ENCODE measurements at regions not wholly inside any gene's neighbourhood (a gene's known extent, or its start where the extent isn't known, plus 50 kb on each side); places are given as distances from the start of the nearest gene placed in this dataset.

DNA sequence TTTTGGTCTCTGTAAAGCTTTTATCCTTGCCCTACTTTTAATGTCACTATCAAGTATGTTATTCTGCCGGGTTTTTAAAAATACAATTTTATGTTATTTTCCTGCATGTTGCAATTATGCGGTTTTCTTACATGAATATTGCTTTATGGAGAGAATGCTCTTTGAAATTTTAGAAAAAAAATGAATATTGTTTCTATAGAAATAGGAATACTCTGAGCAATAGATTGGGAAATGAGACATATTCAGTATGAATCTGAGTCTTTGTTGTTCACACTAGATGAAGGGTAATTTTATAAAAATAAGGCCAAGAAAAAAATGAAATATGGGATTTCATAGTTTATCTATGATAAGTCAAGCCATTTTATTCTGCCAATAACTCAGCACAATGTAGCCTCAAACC, 142.2 kb upstream of the DTNA start:
- Histone ChIP-seq H4K20me1 (replicated peaks in 1 of 2; ENCODE audit: control insufficient read depth in 1 of 2, insufficient read depth in 2 of 2, low read length in 2 of 2) (no peaks in the 10 kb centered on the region), H3K4ac (replicated peaks; ENCODE audit: insufficient read length, low read depth, low read length) (no peak overlapping the region), H3K56ac (replicated peaks; ENCODE audit: insufficient read length, low read depth, low read length) (no peak overlapping the region), H3K79me2 (ENCODE audit: control insufficient read depth in 1 of 2, insufficient read depth in 2 of 2, low read length in 2 of 2) (no peaks in the 10 kb centered on the region), H3K4me2 (ENCODE audit: insufficient read depth in 1 of 2, low read depth in 2 of 2, low read length in 2 of 2) (no peak overlapping the region), H2BK5ac (ENCODE audit: low read depth, low read length) (no peak overlapping the region), H3K79me1 (ENCODE audit: low read depth, low read length) (no peaks in the 10 kb centered on the region), H4K8ac (ENCODE audit: extremely low read depth, insufficient read depth, low read length) (no peak overlapping the region), H3K9ac (replicated peaks in 1 of 4; ENCODE audit: extremely low read depth in 1 of 4, low read depth in 3 of 4, low read length in 3 of 4) (no peak overlapping the region), H3K27ac (ENCODE audit: low read depth, low read length) (no peak overlapping the region), H2AK5ac (ENCODE audit: low read depth, low read length) (no peak overlapping the region), H3K9me3 (ENCODE audit: insufficient read depth in 2 of 2, low read depth in 1 of 2, low read length in 1 of 2) (no peaks in the 10 kb centered on the region), H2BK15ac (ENCODE audit: low read length) (no peak overlapping the region), H3K23me2 (ENCODE audit: low read depth, low read length) (no peaks in the 10 kb centered on the region), H3K36me3 (ENCODE audit: control insufficient read depth in 2 of 4, insufficient read depth in 4 of 4, low read length in 3 of 4) (no peaks in the 10 kb centered on the region), H4K5ac (ENCODE audit: insufficient read length, low read depth, low read length) (no peak overlapping the region), H3K4me1 (replicated peaks in 1 of 4; ENCODE audit: control insufficient read depth in 3 of 4, insufficient read depth in 4 of 4, low read length in 3 of 4) (no peaks in the 10 kb centered on the region), H2AFZ (ENCODE audit: low read length) (no peak overlapping the region), H3K4me3 (ENCODE audit: extremely low read depth in 1 of 4, insufficient read depth in 2 of 4, low read depth in 3 of 4, low read length in 4 of 4) (no peak overlapping the region), H3K23ac (ENCODE audit: insufficient read length) (no peak overlapping the region), H2BK20ac (ENCODE audit: low read length) (no peak overlapping the region), H4K91ac (replicated peaks; ENCODE audit: insufficient read length, low read length) (no peak overlapping the region), H3K18ac (ENCODE audit: extremely low read depth, low read length) (no peak overlapping the region), H3K27me3 (replicated peaks in 1 of 4; ENCODE audit: control insufficient read depth in 3 of 4, extremely low read depth in 1 of 4, insufficient read depth in 3 of 4, low read length in 3 of 4) (0 out of 7 replicates have a peak, but pooled peaks cover 0 to 1% (median 0%) of the 10 kb centered on the region in 4 experiments), H2BK120ac (replicated peaks; ENCODE audit: low read depth, low read length) (no peak overlapping the region), H3K14ac (ENCODE audit: insufficient read length) (no peak overlapping the region), H2BK12ac (ENCODE audit: low read depth, low read length) (no peak overlapping the region)
- no peak for FAIRE-seq
- no peak for DNase-seq (ENCODE audit: low read depth in 1 of 2, low spot score in 2 of 2)
- TF ChIP-seq RNF2 (IDR thresholded peaks at IDR 0.05; ENCODE audit: borderline replicate concordance, low read depth, low read length, missing control alignments, poor library complexity, severe bottlenecking) (no peak), CHD2 (IDR thresholded peaks at IDR 0.05; ENCODE audit: low read length) (no peak), KDM4A (IDR thresholded peaks at IDR 0.05; ENCODE audit: low read depth, low read length, severe bottlenecking) (no peak), YY1 (IDR thresholded peaks at IDR 0.05; ENCODE audit: low read depth, low read length) (no peak), CEBPB (IDR thresholded peaks at IDR 0.05; ENCODE audit: low read depth, low read length) (no peak), RBBP5 (IDR thresholded peaks at IDR 0.05; ENCODE audit: borderline replicate concordance, low read depth, low read length) (no peak), SRF (IDR thresholded peaks at IDR 0.05; ENCODE audit: low read depth, low read length) (no peak), ZNF274 (IDR thresholded peaks at IDR 0.05; ENCODE audit: borderline replicate concordance, extremely low read depth, low read length) (no peak), TAF1 (IDR thresholded peaks at IDR 0.05; ENCODE audit: low read depth, low read length) (no peak)
- TF ChIP-seq, protein P1, sequence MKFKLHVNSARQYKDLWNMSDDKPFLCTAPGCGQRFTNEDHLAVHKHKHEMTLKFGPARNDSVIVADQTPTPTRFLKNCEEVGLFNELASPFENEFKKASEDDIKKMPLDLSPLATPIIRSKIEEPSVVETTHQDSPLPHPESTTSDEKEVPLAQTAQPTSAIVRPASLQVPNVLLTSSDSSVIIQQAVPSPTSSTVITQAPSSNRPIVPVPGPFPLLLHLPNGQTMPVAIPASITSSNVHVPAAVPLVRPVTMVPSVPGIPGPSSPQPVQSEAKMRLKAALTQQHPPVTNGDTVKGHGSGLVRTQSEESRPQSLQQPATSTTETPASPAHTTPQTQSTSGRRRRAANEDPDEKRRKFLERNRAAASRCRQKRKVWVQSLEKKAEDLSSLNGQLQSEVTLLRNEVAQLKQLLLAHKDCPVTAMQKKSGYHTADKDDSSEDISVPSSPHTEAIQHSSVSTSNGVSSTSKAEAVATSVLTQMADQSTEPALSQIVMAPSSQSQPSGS (IDR thresholded peaks at IDR 0.05; ENCODE audit: low read length) = no peak
- TF ChIP-seq, protein P2, sequence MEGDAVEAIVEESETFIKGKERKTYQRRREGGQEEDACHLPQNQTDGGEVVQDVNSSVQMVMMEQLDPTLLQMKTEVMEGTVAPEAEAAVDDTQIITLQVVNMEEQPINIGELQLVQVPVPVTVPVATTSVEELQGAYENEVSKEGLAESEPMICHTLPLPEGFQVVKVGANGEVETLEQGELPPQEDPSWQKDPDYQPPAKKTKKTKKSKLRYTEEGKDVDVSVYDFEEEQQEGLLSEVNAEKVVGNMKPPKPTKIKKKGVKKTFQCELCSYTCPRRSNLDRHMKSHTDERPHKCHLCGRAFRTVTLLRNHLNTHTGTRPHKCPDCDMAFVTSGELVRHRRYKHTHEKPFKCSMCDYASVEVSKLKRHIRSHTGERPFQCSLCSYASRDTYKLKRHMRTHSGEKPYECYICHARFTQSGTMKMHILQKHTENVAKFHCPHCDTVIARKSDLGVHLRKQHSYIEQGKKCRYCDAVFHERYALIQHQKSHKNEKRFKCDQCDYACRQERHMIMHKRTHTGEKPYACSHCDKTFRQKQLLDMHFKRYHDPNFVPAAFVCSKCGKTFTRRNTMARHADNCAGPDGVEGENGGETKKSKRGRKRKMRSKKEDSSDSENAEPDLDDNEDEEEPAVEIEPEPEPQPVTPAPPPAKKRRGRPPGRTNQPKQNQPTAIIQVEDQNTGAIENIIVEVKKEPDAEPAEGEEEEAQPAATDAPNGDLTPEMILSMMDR (IDR thresholded peaks at IDR 0.05; ENCODE audit: control extremely low read depth in 1 of 3, insufficient read depth in 1 of 3, low read depth in 1 of 3, low read length in 3 of 3) = no peak
- 96% methylated on average over 2 of the region's 2 CpGs; no CpG with 5 or more reads in 1 of the 2 experiments for WGBS, 2 experiments (ENCODE audit: extremely low coverage in 1 of 2, insufficient coverage in 1 of 2, insufficient read length in 1 of 2, insufficient replicate concordance in 2 of 2, low coverage in 1 of 2, low lambda C conversion rate in 2 of 2, missing lambda C conversion rate in 1 of 2)
- POLR2A ChIA-PET (ENCODE audit: partially characterized antibody) = no interaction called here
- CTCF ChIA-PET (ENCODE audit: partially characterized antibody) = no interaction called here
